Chondrocyte (in vitro differentiated cells): ENCODE measurements at regions not wholly inside any gene's neighbourhood (a gene's known extent, or its start where the extent isn't known, plus 50 kb on each side); places are given as distances from the start of the nearest gene placed in this dataset.

Experiments
- DNase-seq: peaks from one replicate; pipeline ENCODE4 v3.0.0; 2021; ENCODE audit warnings: mixed read lengths, low spot score
- H3K27ac Mint-ChIP-seq: one replicate; pipeline ENCODE4 v1.8.0; 2021; ENCODE audit warnings: mild to moderate bottlenecking, moderate library complexity, mixed read lengths; ENCODE audit not compliant: unreplicated experiment
- H3K27me3 Mint-ChIP-seq: 2 replicates; pipeline ENCODE4 v1.8.0; 2021; ENCODE audit warnings: low read depth, mixed read lengths
- H3K36me3 Mint-ChIP-seq: 2 replicates; pipeline ENCODE4 v1.8.0; 2021; ENCODE audit warnings: low read depth, mixed read lengths
- H3K4me1 Mint-ChIP-seq: 2 replicates; pipeline ENCODE4 v1.8.0; 2021; ENCODE audit warnings: low read depth, mild to moderate bottlenecking, mixed read lengths
- H3K4me3 Mint-ChIP-seq: one replicate; pipeline ENCODE4 v1.8.0; 2021; ENCODE audit warnings: mild to moderate bottlenecking, moderate library complexity, mixed read lengths; ENCODE audit not compliant: unreplicated experiment
- H3K9me3 Mint-ChIP-seq: 2 replicates; pipeline ENCODE4 v1.8.0; 2021; ENCODE audit warnings: low read depth, mixed read lengths
- CTCF ChIP-seq: fragments of 200-600 bp; sonication (generic); IDR thresholded peaks from 2 replicates; pipeline ENCODE4 v1.5.0; 2021; ENCODE audit warnings: antibody characterized with exemption, mild to moderate bottlenecking, moderate library complexity

GRCh38 chr9:105023788-105024187, 95.8 kb upstream of the ABCA1 start:
- Mint-ChIP-seq H3K4me3 (no peak overlapping the region), H3K36me3 (no peaks in the 10 kb centered on the region), H3K27ac (no peak overlapping the region), H3K4me1 (peaks cover 5% of the 10 kb centered on the region), H3K9me3 (no peaks in the 10 kb centered on the region), H3K27me3 (peaks cover 1% of the 10 kb centered on the region)
- DNase-seq, result no peak
- TF ChIP-seq CTCF, result no peak

GRCh38 chr9:105024529-105024928, 96.6 kb upstream of the ABCA1 start:
- H3K36me3 Mint-ChIP-seq, result no peaks in the 10 kb centered on the region

GRCh38 chr9:105026451-105026850, 98.5 kb upstream of the ABCA1 start:
- Mint-ChIP-seq H3K27ac (no peak overlapping the region), H3K27me3 (peaks cover 1% of the 10 kb centered on the region), H3K36me3 (no peaks in the 10 kb centered on the region), H3K4me3 (no peak overlapping the region), H3K9me3 (no peaks in the 10 kb centered on the region), H3K4me1 (peaks cover 5% of the 10 kb centered on the region)
- no peak for TF ChIP-seq CTCF
- no peak for DNase-seq

More at GRCh38 chr9:105024529-105024928, 96.6 kb upstream of the ABCA1 start:
- no peak for TF ChIP-seq CTCF
- no peak for DNase-seq
- H3K27me3 Mint-ChIP-seq, result peaks cover 1% of the 10 kb centered on the region
- H3K4me3 Mint-ChIP-seq, result no peak overlapping the region
- H3K27ac Mint-ChIP-seq, result no peak overlapping the region
- H3K9me3 Mint-ChIP-seq, result no peaks in the 10 kb centered on the region
- H3K4me1 Mint-ChIP-seq, result peaks cover 5% of the 10 kb centered on the region

- no peak for DNase-seq
- no peaks in the 10 kb centered on the region for H3K36me3 Mint-ChIP-seq
- no peak overlapping the region for H3K4me3 Mint-ChIP-seq
- H3K9me3 Mint-ChIP-seq, result no peaks in the 10 kb centered on the region
- TF ChIP-seq CTCF, result no peak
- no peak overlapping the region for H3K27ac Mint-ChIP-seq
- peaks cover 5% of the 10 kb centered on the region for H3K4me1 Mint-ChIP-seq
- H3K27me3 Mint-ChIP-seq, result peaks cover 1% of the 10 kb centered on the region
Observed at GRCh38 chr9:105027084-105027483, 99.1 kb upstream of the ABCA1 start.

GRCh38 chr9:105030285-105030684, 102.3 kb upstream of the ABCA1 start:
- no peak overlapping the region for H3K4me3 Mint-ChIP-seq
- no peak for TF ChIP-seq CTCF
- no peaks in the 10 kb centered on the region for H3K9me3 Mint-ChIP-seq
- H3K4me1 Mint-ChIP-seq, result peaks cover 5% of the 10 kb centered on the region
- DNase-seq, result no peak
- H3K27me3 Mint-ChIP-seq, result no peaks in the 10 kb centered on the region
- no peaks in the 10 kb centered on the region for H3K36me3 Mint-ChIP-seq
- no peak overlapping the region for H3K27ac Mint-ChIP-seq
